ENCODE measurements at regions not wholly inside any gene's neighbourhood (a gene's known extent, or its start where the extent isn't known, plus 50 kb on each side); places are given as distances from the start of the nearest gene placed in this dataset.

- TF ChIP-seq TAF1 (IDR thresholded peaks at IDR 0.05; ENCODE audit: borderline replicate concordance, low read depth, low read length) (no peak), POLR2A (IDR thresholded peaks at IDR 0.05; ENCODE audit: low read depth, low read length) (no peak)
Measured at GRCh38 chr4:29081234-29081955, 1638.8 kb upstream of the PCDH7 start.
